OCI-LY1 (cell line): ENCODE measurements at regions not wholly inside any gene's neighbourhood (a gene's known extent, or its start where the extent isn't known, plus 50 kb on each side); places are given as distances from the start of the nearest gene placed in this dataset.

ENCODE experiments used
- H2AFZ ChIP-seq: fragments of 200-600 bp; sonication (generic), shearing (Covaris generic); 2 replicates; pipeline ENCODE4 v1.6.0; 2014; ENCODE audit warnings: antibody characterized with exemption, mild to moderate bottlenecking, low read length
- H3F3A ChIP-seq: fragments of 200-600 bp; sonication (generic), shearing (Covaris generic); 2 replicates; pipeline ENCODE4 v1.6.0; 2014; ENCODE audit warnings: mild to moderate bottlenecking, antibody characterized with exemption, low read length, moderate library complexity; ENCODE audit not compliant: insufficient read depth
- H3K27ac ChIP-seq: fragments of 200-600 bp; sonication (generic); 2 replicates; pipeline ENCODE4 v1.5.1; 2014; ENCODE audit warnings: low read length, mixed run types, mild to moderate bottlenecking, low read depth; ENCODE audit not compliant: poor library complexity, severe bottlenecking
- H3K27me3 ChIP-seq: fragments of 200-600 bp; sonication (generic); 2 replicates; pipeline ENCODE4 v1.6.0; 2014; ENCODE audit warnings: antibody characterized with exemption, mild to moderate bottlenecking, low read length, moderate library complexity; ENCODE audit not compliant: insufficient read depth
- H3K36me3 ChIP-seq: fragments of 200-600 bp; sonication (generic); 2 replicates; pipeline ENCODE4 v1.6.1; 2014; ENCODE audit warnings: mild to moderate bottlenecking, antibody characterized with exemption, low read length, moderate library complexity, mixed read lengths; ENCODE audit not compliant: insufficient read depth
- H3K4me1 ChIP-seq: fragments of 200-600 bp; sonication (generic); 2 replicates; pipeline ENCODE4 v1.5.1; 2014; ENCODE audit warnings: mild to moderate bottlenecking, low read length, moderate library complexity; ENCODE audit not compliant: insufficient read depth, severe bottlenecking
- H3K4me2 ChIP-seq: fragments of 200-600 bp; sonication (generic), shearing (Covaris generic); 2 replicates; pipeline ENCODE4 v1.6.1; 2014; ENCODE audit warnings: low read length
- H3K4me3 ChIP-seq: fragments of 200-600 bp; sonication (generic); 2 replicates; pipeline ENCODE4 v1.5.1; 2014; ENCODE audit warnings: low read length, low read depth, mild to moderate bottlenecking, mixed read lengths; ENCODE audit not compliant: poor library complexity, severe bottlenecking
- H3K79me2 ChIP-seq: fragments of 200-600 bp; shearing (Covaris generic); 2 replicates; pipeline ENCODE4 v1.6.1; 2016; ENCODE audit warnings: mixed run types, low read length, mixed read lengths; ENCODE audit not compliant: insufficient read depth
- H3K9ac ChIP-seq: fragments of 200-600 bp; sonication (generic), shearing (Covaris generic); 2 replicates; pipeline ENCODE4 v1.6.1; 2014; ENCODE audit warnings: mild to moderate bottlenecking, low read length, mixed read lengths
- H3K9me2 ChIP-seq: fragments of 200-600 bp; sonication (generic), shearing (Covaris generic); 2 replicates; pipeline ENCODE4 v1.6.1; 2014; ENCODE audit warnings: low read depth, mild to moderate bottlenecking, low read length, mixed read lengths
- H3K9me3 ChIP-seq: fragments of 200-600 bp; shearing (Covaris generic); 2 replicates; pipeline ENCODE4 v1.6.1; 2014; ENCODE audit warnings: low read length, mixed read lengths
- H4K20me1 ChIP-seq: fragments of 200-600 bp; sonication (generic), shearing (Covaris generic); 2 replicates; pipeline ENCODE4 v1.6.0; 2016; ENCODE audit warnings: mild to moderate bottlenecking, low read length; ENCODE audit not compliant: insufficient read depth
- CTCF ChIP-seq: fragments of 200-600 bp; sonication (generic), shearing (Covaris generic); IDR thresholded peaks from 2 replicates; pipeline ENCODE4 v1.5.1; 2017; ENCODE audit warnings: mild to moderate bottlenecking, antibody characterized with exemption, low read length, moderate library complexity, mixed read lengths
- EZH2 ChIP-seq: fragments of 200-600 bp; sonication (generic), shearing (Covaris generic); IDR thresholded peaks from 2 replicates; pipeline ENCODE4 v1.8.0; 2017; ENCODE audit warnings: borderline replicate concordance, mixed run types, mild to moderate bottlenecking, antibody characterized with exemption, low read length, moderate library complexity, mixed read lengths

- Histone ChIP-seq H4K20me1 (no peaks in the 10 kb centered on the region), H3F3A (no peaks in the 10 kb centered on the region), H2AFZ (no peak overlapping the region), H3K4me3 (no peak overlapping the region), H3K9me3 (no peaks in the 10 kb centered on the region), H3K36me3 (no peaks in the 10 kb centered on the region), H3K9me2 (no peaks in the 10 kb centered on the region), H3K4me1 (no peaks in the 10 kb centered on the region), H3K27ac (no peak overlapping the region), H3K9ac (no peak overlapping the region), H3K27me3 (no peaks in the 10 kb centered on the region), H3K79me2 (no peaks in the 10 kb centered on the region), H3K4me2 (no peak overlapping the region)
- no peak for TF ChIP-seq EZH2
- TF ChIP-seq CTCF, result no peak
Measured at GRCh38 chr13:59236309-59236919, 927.3 kb downstream of the DIAPH3 start.

DNA sequence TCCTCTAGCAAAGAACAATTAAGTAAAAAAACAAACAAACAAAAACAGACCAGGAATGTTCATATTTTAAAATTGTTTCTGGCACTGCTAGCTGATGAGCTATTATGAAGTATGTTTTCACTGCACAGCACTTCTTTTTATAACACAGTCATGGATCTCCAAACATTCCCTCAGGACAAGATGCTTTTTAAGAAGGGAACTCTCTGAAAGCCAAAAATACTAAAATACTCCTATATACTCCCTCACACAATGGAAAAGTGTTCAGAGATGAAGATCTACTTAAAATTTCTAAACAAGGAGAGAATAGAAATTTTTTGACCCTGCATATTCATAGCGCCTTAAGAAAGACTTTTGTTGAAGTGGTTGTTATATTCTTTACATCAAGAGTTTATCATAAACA, 926.8 kb downstream of the DIAPH3 start:
- H3K4me3 ChIP-seq, result no peak overlapping the region
- H3K9ac ChIP-seq, result no peak overlapping the region
- no peak overlapping the region for H3K27ac ChIP-seq
- no peaks in the 10 kb centered on the region for H4K20me1 ChIP-seq
- H3K36me3 ChIP-seq, result no peaks in the 10 kb centered on the region
- no peaks in the 10 kb centered on the region for H3K4me1 ChIP-seq
- no peaks in the 10 kb centered on the region for H3K9me2 ChIP-seq
- H3K9me3 ChIP-seq, result no peaks in the 10 kb centered on the region
- no peak overlapping the region for H3K4me2 ChIP-seq
- no peaks in the 10 kb centered on the region for H3K27me3 ChIP-seq
- H3K79me2 ChIP-seq, result no peaks in the 10 kb centered on the region
- H2AFZ ChIP-seq, result no peak overlapping the region
- TF ChIP-seq EZH2 (no peak), CTCF (no peak)
- no peaks in the 10 kb centered on the region for H3F3A ChIP-seq

GRCh38 chr13:59247171-59247570, 916.6 kb downstream of the DIAPH3 start:
- TF ChIP-seq EZH2, result no peak
- TF ChIP-seq CTCF, result no peak
- Histone ChIP-seq H3K27me3 (no peaks in the 10 kb centered on the region), H3K9me3 (no peaks in the 10 kb centered on the region), H3K4me2 (no peak overlapping the region), H3K9ac (no peak overlapping the region), H3K9me2 (no peaks in the 10 kb centered on the region), H3K4me3 (no peak overlapping the region), H2AFZ (no peak overlapping the region), H3K27ac (no peak overlapping the region), H3K79me2 (no peaks in the 10 kb centered on the region), H3K36me3 (no peaks in the 10 kb centered on the region), H3K4me1 (no peaks in the 10 kb centered on the region), H3F3A (no peaks in the 10 kb centered on the region), H4K20me1 (no peaks in the 10 kb centered on the region)
